Neural cell (in vitro differentiated cells): ENCODE measurements at regions not wholly inside any gene's neighbourhood (a gene's known extent, or its start where the extent isn't known, plus 50 kb on each side); places are given as distances from the start of the nearest gene placed in this dataset.

Source experiments
- EP300 ChIP-seq: fragments of 450-650 bp; conservative IDR thresholded peaks from 2 replicates; pipeline ENCODE4 v1.6.1; 2014; ENCODE audit warnings: antibody characterized with exemption, mild to moderate bottlenecking, moderate library complexity; ENCODE audit not compliant: poor library complexity, severe bottlenecking
- EZH2 ChIP-seq: fragments of 200-600, 300-800 bp; shearing (Covaris generic), sonication (generic); IDR thresholded peaks from 2 replicates; pipeline ENCODE4 v1.6.1; 2014; ENCODE audit warnings: antibody characterized with exemption, low read length, borderline replicate concordance, mild to moderate bottlenecking; ENCODE audit not compliant: insufficient read depth, poor library complexity, severe bottlenecking
- MXI1 ChIP-seq: fragments of 450-650 bp; conservative IDR thresholded peaks from 2 replicates; pipeline ENCODE4 v1.6.1; 2014; ENCODE audit warnings: antibody characterized with exemption, mild to moderate bottlenecking; ENCODE audit not compliant: poor library complexity, severe bottlenecking
- POLR2AphosphoS5 ChIP-seq: IDR thresholded peaks from 2 replicates; pipeline ENCODE4 v1.6.1; 2012
- RAD21 ChIP-seq: fragments of 450-650 bp; conservative IDR thresholded peaks from 2 replicates; pipeline ENCODE4 v1.6.1; 2014; ENCODE audit warnings: antibody characterized with exemption, mild to moderate bottlenecking, moderate library complexity
- TAF1 ChIP-seq: IDR thresholded peaks from 2 replicates; pipeline ENCODE4 v1.6.1; 2012; ENCODE audit warnings: low read depth
- TF ChIP-seq, protein P1 (sequence below): fragments of 450-650 bp; IDR thresholded peaks from 2 replicates; pipeline ENCODE4 v1.5.1; 2014; ENCODE audit warnings: antibody characterized with exemption, mild to moderate bottlenecking, moderate library complexity; ENCODE audit not compliant: poor library complexity, severe bottlenecking
- TF ChIP-seq, protein P2 (sequence below): IDR thresholded peaks from 2 replicates; pipeline ENCODE4 v1.6.1; 2012; ENCODE audit warnings: borderline replicate concordance

DNA sequence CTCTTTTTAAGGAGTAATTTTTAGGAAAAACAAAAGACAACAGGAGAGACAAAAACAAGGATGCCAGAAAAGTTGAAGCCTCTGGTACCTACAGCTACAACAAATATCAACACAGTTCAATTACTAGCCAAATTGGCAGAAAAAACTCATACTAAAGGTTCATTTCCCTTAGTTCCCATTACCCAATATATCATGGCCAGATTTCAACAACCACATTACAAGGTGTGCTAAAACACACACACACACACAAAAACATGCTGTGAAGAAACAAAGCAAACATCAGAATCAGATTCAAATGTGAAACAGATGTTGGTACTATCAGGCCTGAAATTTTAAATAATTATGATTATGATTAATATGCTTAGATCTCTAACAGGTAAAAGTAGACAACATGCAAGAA lies 272.7 kb upstream of the CLEC14A start:
- TF ChIP-seq, protein P1, sequence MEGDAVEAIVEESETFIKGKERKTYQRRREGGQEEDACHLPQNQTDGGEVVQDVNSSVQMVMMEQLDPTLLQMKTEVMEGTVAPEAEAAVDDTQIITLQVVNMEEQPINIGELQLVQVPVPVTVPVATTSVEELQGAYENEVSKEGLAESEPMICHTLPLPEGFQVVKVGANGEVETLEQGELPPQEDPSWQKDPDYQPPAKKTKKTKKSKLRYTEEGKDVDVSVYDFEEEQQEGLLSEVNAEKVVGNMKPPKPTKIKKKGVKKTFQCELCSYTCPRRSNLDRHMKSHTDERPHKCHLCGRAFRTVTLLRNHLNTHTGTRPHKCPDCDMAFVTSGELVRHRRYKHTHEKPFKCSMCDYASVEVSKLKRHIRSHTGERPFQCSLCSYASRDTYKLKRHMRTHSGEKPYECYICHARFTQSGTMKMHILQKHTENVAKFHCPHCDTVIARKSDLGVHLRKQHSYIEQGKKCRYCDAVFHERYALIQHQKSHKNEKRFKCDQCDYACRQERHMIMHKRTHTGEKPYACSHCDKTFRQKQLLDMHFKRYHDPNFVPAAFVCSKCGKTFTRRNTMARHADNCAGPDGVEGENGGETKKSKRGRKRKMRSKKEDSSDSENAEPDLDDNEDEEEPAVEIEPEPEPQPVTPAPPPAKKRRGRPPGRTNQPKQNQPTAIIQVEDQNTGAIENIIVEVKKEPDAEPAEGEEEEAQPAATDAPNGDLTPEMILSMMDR = no peak
- TF ChIP-seq EP300 (no peak), POLR2AphosphoS5 (no peak), RAD21 (no peak), MXI1 (no peak), EZH2 (no peak), TAF1 (no peak)
- TF ChIP-seq, protein P2, sequence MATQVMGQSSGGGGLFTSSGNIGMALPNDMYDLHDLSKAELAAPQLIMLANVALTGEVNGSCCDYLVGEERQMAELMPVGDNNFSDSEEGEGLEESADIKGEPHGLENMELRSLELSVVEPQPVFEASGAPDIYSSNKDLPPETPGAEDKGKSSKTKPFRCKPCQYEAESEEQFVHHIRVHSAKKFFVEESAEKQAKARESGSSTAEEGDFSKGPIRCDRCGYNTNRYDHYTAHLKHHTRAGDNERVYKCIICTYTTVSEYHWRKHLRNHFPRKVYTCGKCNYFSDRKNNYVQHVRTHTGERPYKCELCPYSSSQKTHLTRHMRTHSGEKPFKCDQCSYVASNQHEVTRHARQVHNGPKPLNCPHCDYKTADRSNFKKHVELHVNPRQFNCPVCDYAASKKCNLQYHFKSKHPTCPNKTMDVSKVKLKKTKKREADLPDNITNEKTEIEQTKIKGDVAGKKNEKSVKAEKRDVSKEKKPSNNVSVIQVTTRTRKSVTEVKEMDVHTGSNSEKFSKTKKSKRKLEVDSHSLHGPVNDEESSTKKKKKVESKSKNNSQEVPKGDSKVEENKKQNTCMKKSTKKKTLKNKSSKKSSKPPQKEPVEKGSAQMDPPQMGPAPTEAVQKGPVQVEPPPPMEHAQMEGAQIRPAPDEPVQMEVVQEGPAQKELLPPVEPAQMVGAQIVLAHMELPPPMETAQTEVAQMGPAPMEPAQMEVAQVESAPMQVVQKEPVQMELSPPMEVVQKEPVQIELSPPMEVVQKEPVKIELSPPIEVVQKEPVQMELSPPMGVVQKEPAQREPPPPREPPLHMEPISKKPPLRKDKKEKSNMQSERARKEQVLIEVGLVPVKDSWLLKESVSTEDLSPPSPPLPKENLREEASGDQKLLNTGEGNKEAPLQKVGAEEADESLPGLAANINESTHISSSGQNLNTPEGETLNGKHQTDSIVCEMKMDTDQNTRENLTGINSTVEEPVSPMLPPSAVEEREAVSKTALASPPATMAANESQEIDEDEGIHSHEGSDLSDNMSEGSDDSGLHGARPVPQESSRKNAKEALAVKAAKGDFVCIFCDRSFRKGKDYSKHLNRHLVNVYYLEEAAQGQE = no peak
